ENCODE measurements at regions not wholly inside any gene's neighbourhood (a gene's known extent, or its start where the extent isn't known, plus 50 kb on each side); places are given as distances from the start of the nearest gene placed in this dataset.

DNA sequence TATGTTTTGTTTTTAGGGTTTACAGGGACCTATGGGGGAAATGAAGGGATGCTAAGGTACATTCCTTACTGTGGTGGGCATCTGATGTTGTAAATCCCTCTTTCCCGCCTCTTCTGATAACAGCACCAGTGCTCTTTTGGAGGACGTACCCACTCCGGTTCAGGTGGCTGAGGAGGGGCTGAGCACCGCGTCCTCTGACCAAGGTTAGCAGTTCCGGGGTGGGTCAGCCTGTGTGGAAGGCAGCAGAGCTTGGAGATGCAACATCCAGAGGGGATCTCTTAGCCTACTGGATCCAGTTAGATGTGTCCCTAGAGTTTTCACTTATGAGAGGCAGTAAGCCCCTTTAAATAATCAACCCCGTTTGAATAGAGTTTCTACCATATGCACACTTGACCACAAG, 135.3 kb upstream of the KCNG1 start:
- TF ChIP-seq, protein P1, sequence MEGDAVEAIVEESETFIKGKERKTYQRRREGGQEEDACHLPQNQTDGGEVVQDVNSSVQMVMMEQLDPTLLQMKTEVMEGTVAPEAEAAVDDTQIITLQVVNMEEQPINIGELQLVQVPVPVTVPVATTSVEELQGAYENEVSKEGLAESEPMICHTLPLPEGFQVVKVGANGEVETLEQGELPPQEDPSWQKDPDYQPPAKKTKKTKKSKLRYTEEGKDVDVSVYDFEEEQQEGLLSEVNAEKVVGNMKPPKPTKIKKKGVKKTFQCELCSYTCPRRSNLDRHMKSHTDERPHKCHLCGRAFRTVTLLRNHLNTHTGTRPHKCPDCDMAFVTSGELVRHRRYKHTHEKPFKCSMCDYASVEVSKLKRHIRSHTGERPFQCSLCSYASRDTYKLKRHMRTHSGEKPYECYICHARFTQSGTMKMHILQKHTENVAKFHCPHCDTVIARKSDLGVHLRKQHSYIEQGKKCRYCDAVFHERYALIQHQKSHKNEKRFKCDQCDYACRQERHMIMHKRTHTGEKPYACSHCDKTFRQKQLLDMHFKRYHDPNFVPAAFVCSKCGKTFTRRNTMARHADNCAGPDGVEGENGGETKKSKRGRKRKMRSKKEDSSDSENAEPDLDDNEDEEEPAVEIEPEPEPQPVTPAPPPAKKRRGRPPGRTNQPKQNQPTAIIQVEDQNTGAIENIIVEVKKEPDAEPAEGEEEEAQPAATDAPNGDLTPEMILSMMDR (IDR thresholded peaks at IDR 0.05; ENCODE audit: insufficient read depth, low read length, poor library complexity, severe bottlenecking) = no peak
- no peak for TF ChIP-seq EZH2phosphoT487 (conservative IDR thresholded peaks at IDR 0.05; ENCODE audit: low read length)

Measured in SU-DHL-6 (cell line).